ENCODE measurements at regions not wholly inside any gene's neighbourhood (a gene's known extent, or its start where the extent isn't known, plus 50 kb on each side); places are given as distances from the start of the nearest gene placed in this dataset.

GRCh38 chr12:98420461-98420860, 94.9 kb upstream of the TMPO start:
- no peaks in the 10 kb centered on the region for H3K36me3 Mint-ChIP-seq
- intact Hi-C loops (cut with micrococcal nuclease) = no loop called here
- ChIA-PET POLR2A (no interaction called here), CTCF (interaction anchor here (0.9 kb wide), 1 partner anchor 71 kb away, joined by 5 read pairs; no protein-coding TSS in a partner anchor)
- H3K4me1 Mint-ChIP-seq (ENCODE audit: low read depth) = peaks cover 3% of the 10 kb centered on the region
- H3K27ac Mint-ChIP-seq = no peak overlapping the region
- H3K4me3 Mint-ChIP-seq = no peak overlapping the region
- no peak for DNase-seq
- H3K9me3 Mint-ChIP-seq = no peaks in the 10 kb centered on the region
- peaks cover 2% of the 10 kb centered on the region for H3K27me3 Mint-ChIP-seq

GRCh38 chr12:98421316-98421715, 94.1 kb upstream of the TMPO start:
- Mint-ChIP-seq H3K4me1 (ENCODE audit: low read depth) (peaks cover 3% of the 10 kb centered on the region), H3K27ac (no peak overlapping the region), H3K9me3 (no peaks in the 10 kb centered on the region), H3K27me3 (peaks cover 2% of the 10 kb centered on the region), H3K4me3 (no peak overlapping the region), H3K36me3 (no peaks in the 10 kb centered on the region)
- intact Hi-C loops (cut with micrococcal nuclease) = no loop called here
- POLR2A ChIA-PET = no interaction called here
- CTCF ChIA-PET = interaction anchor here (0.9 kb wide), 1 partner anchor 70 kb away, joined by 5 read pairs; no protein-coding TSS in a partner anchor
- no peak for DNase-seq

- peaks cover 3% of the 10 kb centered on the region for H3K4me1 Mint-ChIP-seq (ENCODE audit: low read depth)
- intact Hi-C loops (cut with micrococcal nuclease) = no loop called here
- DNase-seq = no peak
- no peak overlapping the region for H3K27ac Mint-ChIP-seq
- H3K27me3 Mint-ChIP-seq = no peaks in the 10 kb centered on the region
- ChIA-PET CTCF (no interaction called here), POLR2A (no interaction called here)
- no peaks in the 10 kb centered on the region for H3K36me3 Mint-ChIP-seq
- no peaks in the 10 kb centered on the region for H3K9me3 Mint-ChIP-seq
- H3K4me3 Mint-ChIP-seq = no peak overlapping the region
Measured at GRCh38 chr12:98422359-98422758, 93.0 kb upstream of the TMPO start.

GRCh38 chr12:98422812-98423211, 92.6 kb upstream of the TMPO start:
- ChIA-PET CTCF (interaction anchor here (0.9 kb wide), 1 partner anchor 70 kb away, joined by 3 read pairs; no protein-coding TSS in a partner anchor), POLR2A (no interaction called here)
- H3K4me1 Mint-ChIP-seq (ENCODE audit: low read depth) = peaks cover 3% of the 10 kb centered on the region
- no peaks in the 10 kb centered on the region for H3K9me3 Mint-ChIP-seq
- no peak overlapping the region for H3K27ac Mint-ChIP-seq
- no peaks in the 10 kb centered on the region for H3K36me3 Mint-ChIP-seq
- no peak for DNase-seq
- no peak overlapping the region for H3K4me3 Mint-ChIP-seq
- intact Hi-C loops (cut with micrococcal nuclease) = no loop called here
- no peaks in the 10 kb centered on the region for H3K27me3 Mint-ChIP-seq

- no peaks in the 10 kb centered on the region for H3K36me3 Mint-ChIP-seq
- intact Hi-C loops (cut with micrococcal nuclease) = loop anchor here (2.0 kb wide), 2 partner anchors 109 to 231 kb away; no protein-coding TSS in a partner anchor
- POLR2A ChIA-PET = no interaction called here
- no peak overlapping the region for H3K4me3 Mint-ChIP-seq
- H3K9me3 Mint-ChIP-seq = no peaks in the 10 kb centered on the region
- no peak overlapping the region for H3K27ac Mint-ChIP-seq
- DNase-seq = no peak
- CTCF ChIA-PET = interaction anchor here (0.9 to 1.9 kb wide), 5 partner anchors 15 to 92 kb away, joined by 3 to 7 read pairs (median 4); partner anchors contain the start of gene TMPO
- H3K27me3 Mint-ChIP-seq = no peaks in the 10 kb centered on the region
- H3K4me1 Mint-ChIP-seq (ENCODE audit: low read depth) = peaks cover 3% of the 10 kb centered on the region
Measured at GRCh38 chr12:98423963-98424362, 91.4 kb upstream of the TMPO start.

- intact Hi-C loops (cut with micrococcal nuclease) = loop anchor here (1.0 to 2.0 kb wide), 3 partner anchors 91 to 230 kb away; no protein-coding TSS in a partner anchor
- ChIA-PET POLR2A (no interaction called here), CTCF (interaction anchor here (0.6 to 1.9 kb wide), 10 partner anchors 13 to 499 kb away, joined by 3 to 7 read pairs (median 4); partner anchors contain the start of gene TMPO)
- Mint-ChIP-seq H3K4me3 (no peak overlapping the region), H3K27me3 (no peaks in the 10 kb centered on the region), H3K27ac (no peak overlapping the region), H3K4me1 (ENCODE audit: low read depth) (peaks cover 3% of the 10 kb centered on the region), H3K36me3 (no peaks in the 10 kb centered on the region), H3K9me3 (no peaks in the 10 kb centered on the region)
- DNase-seq = peak; percentile 74
Measured at GRCh38 chr12:98424726-98425401, 90.5 kb upstream of the TMPO start.

- no peak for DNase-seq
- CTCF ChIA-PET = interaction anchor here (0.5 to 1.9 kb wide), 8 partner anchors 12 to 119 kb away, joined by 3 to 6 read pairs (median 3); no protein-coding TSS in a partner anchor
- H3K9me3 Mint-ChIP-seq = no peaks in the 10 kb centered on the region
- H3K4me1 Mint-ChIP-seq (ENCODE audit: low read depth) = peaks cover 3% of the 10 kb centered on the region
- H3K27me3 Mint-ChIP-seq = peaks cover 2% of the 10 kb centered on the region
- H3K27ac Mint-ChIP-seq = no peak overlapping the region
- no peak overlapping the region for H3K4me3 Mint-ChIP-seq
- intact Hi-C loops (cut with micrococcal nuclease) = loop anchor here (1.0 to 2.0 kb wide), 3 partner anchors 90 to 229 kb away; no protein-coding TSS in a partner anchor
- POLR2A ChIA-PET = no interaction called here
- H3K36me3 Mint-ChIP-seq = no peaks in the 10 kb centered on the region
Measured at GRCh38 chr12:98425859-98426258, 89.5 kb upstream of the TMPO start.

GRCh38 chr12:98431089-98431488, 84.3 kb upstream of the TMPO start:
- intact Hi-C loops (cut with micrococcal nuclease) = no loop called here
- Mint-ChIP-seq H3K4me1 (ENCODE audit: low read depth) (no peaks in the 10 kb centered on the region), H3K27ac (no peak overlapping the region), H3K27me3 (peaks cover 20% of the 10 kb centered on the region), H3K36me3 (peaks cover 4% of the 10 kb centered on the region), H3K9me3 (peaks cover 13% of the 10 kb centered on the region), H3K4me3 (no peak overlapping the region)
- ChIA-PET POLR2A (interaction anchor here (0.9 kb wide), 1 partner anchor 62 kb away, joined by 3 read pairs; no protein-coding TSS in a partner anchor), CTCF (interaction anchor here (0.7 kb wide), 1 partner anchor 85 kb away, joined by 3 read pairs; the partner anchor contains the start of gene TMPO)
- no peak for DNase-seq

GRCh38 chr12:98437166-98437565, 78.2 kb upstream of the TMPO start:
- ChIA-PET CTCF (interaction anchor here (1.0 kb wide), 1 partner anchor 77 kb away, joined by 3 read pairs; no protein-coding TSS in a partner anchor), POLR2A (no interaction called here)
- peaks cover 4% of the 10 kb centered on the region for H3K36me3 Mint-ChIP-seq
- H3K4me1 Mint-ChIP-seq (ENCODE audit: low read depth) = peaks cover 7% of the 10 kb centered on the region
- intact Hi-C loops (cut with micrococcal nuclease) = no loop called here
- no peak overlapping the region for H3K27ac Mint-ChIP-seq
- peaks cover 39% of the 10 kb centered on the region for H3K27me3 Mint-ChIP-seq
- no peak overlapping the region for H3K4me3 Mint-ChIP-seq
- H3K9me3 Mint-ChIP-seq = peaks cover 9% of the 10 kb centered on the region
- no peak for DNase-seq

- CTCF ChIA-PET = interaction anchor here (1.0 kb wide), 1 partner anchor 12 kb away, joined by 3 read pairs; no protein-coding TSS in a partner anchor
- peaks cover 42% of the 10 kb centered on the region for H3K27me3 Mint-ChIP-seq
- H3K4me3 Mint-ChIP-seq = no peak overlapping the region
- peaks cover 9% of the 10 kb centered on the region for H3K9me3 Mint-ChIP-seq
- POLR2A ChIA-PET = no interaction called here
- no peak for DNase-seq
- peaks cover 7% of the 10 kb centered on the region for H3K4me1 Mint-ChIP-seq (ENCODE audit: low read depth)
- peaks cover 4% of the 10 kb centered on the region for H3K36me3 Mint-ChIP-seq
- no peak overlapping the region for H3K27ac Mint-ChIP-seq
- intact Hi-C loops (cut with micrococcal nuclease) = no loop called here
Measured at GRCh38 chr12:98437806-98438595, 77.4 kb upstream of the TMPO start.

- ChIA-PET POLR2A (no interaction called here), CTCF (interaction anchor here (1.0 kb wide), 1 partner anchor 13 kb away, joined by 3 read pairs; no protein-coding TSS in a partner anchor)
- Mint-ChIP-seq H3K4me1 (ENCODE audit: low read depth) (peaks cover 7% of the 10 kb centered on the region), H3K27me3 (peaks cover 39% of the 10 kb centered on the region), H3K27ac (no peak overlapping the region), H3K36me3 (peaks cover 4% of the 10 kb centered on the region), H3K4me3 (no peak overlapping the region), H3K9me3 (peaks cover 9% of the 10 kb centered on the region)
- DNase-seq = no peak
- intact Hi-C loops (cut with micrococcal nuclease) = no loop called here
Measured at GRCh38 chr12:98438656-98439230, 76.6 kb upstream of the TMPO start.

GRCh38 chr12:98439471-98439951, 75.9 kb upstream of the TMPO start:
- peaks cover 4% of the 10 kb centered on the region for H3K36me3 Mint-ChIP-seq
- H3K4me1 Mint-ChIP-seq (ENCODE audit: low read depth) = peaks cover 7% of the 10 kb centered on the region
- intact Hi-C loops (cut with micrococcal nuclease) = no loop called here
- POLR2A ChIA-PET = no interaction called here
- DNase-seq = no peak
- peaks cover 9% of the 10 kb centered on the region for H3K9me3 Mint-ChIP-seq
- H3K4me3 Mint-ChIP-seq = no peak overlapping the region
- H3K27me3 Mint-ChIP-seq = peaks cover 43% of the 10 kb centered on the region
- CTCF ChIA-PET = interaction anchor here (0.6 to 0.9 kb wide), 4 partner anchors 12 to 22 kb away, joined by 3 read pairs; no protein-coding TSS in a partner anchor
- H3K27ac Mint-ChIP-seq = no peak overlapping the region

Data from activated CD4-positive, alpha-beta memory T cell treated with anti-CD3 and anti-CD28 coated beads for 36 hours (primary cell).